HCT116 (cell line): ENCODE measurements at regions not wholly inside any gene's neighbourhood (a gene's known extent, or its start where the extent isn't known, plus 50 kb on each side); places are given as distances from the start of the nearest gene placed in this dataset.

Experiments
- ATAC-seq: fragments of 200-7000 bp; cut with Tn5 transposase; 2 replicates; pipeline ENCODE4 v1.9.1; 2020; ENCODE audit warnings: mild to moderate bottlenecking, moderate library complexity
- BruUV-seq: library from RNA; stranded (reverse); fragments of 400-500 nt; replicated peaks from 2 replicates; lab custom pipeline; 2021; lab: Mats Ljungman, UMichigan
- CTCF ChIA-PET: fragments of 300-600 bp; sonication (Branson Sonifier 250); formaldehyde crosslinking; loops from one replicate; lab custom pipeline; 2021; ENCODE audit warnings: antibody characterized with exemption; lab: Charles Lee
- POLR2A ChIA-PET: fragments of 300-600, 350-600 bp; sonication (Branson Sonifier 250); formaldehyde crosslinking; loops from one replicate; lab custom pipeline; 2021; ENCODE audit warnings: antibody characterized with exemption; lab: Charles Lee
- RAD21 ChIA-PET, 2 experiments: fragments of 300-600 bp; sonication (Branson Sonifier 250); formaldehyde crosslinking; loops; one replicate each; lab custom pipeline; 2023; ENCODE audit warnings: low total read pairs in 2 of 2; ENCODE audit not compliant: uncharacterized antibody in 2 of 2, unreplicated experiment in 2 of 2, low non-redundant PET in 1 of 2; lab: Charles Lee
- DNase-seq: peaks from one replicate; pipeline ENCODE4 v3.0.0-alpha.2; 2010; ENCODE audit warnings: low read depth, low spot score
- H2AFZ ChIP-seq: fragments of 200-600 bp; shearing (Covaris generic), sonication (generic); 2 replicates; pipeline ENCODE4 v1.6.1; 2017; ENCODE audit warnings: low read depth, mixed run types, mixed read lengths, antibody characterized with exemption, low read length; ENCODE audit not compliant: poor library complexity, severe bottlenecking
- H3K27ac ChIP-seq: 2 replicates; pipeline ENCODE4 v1.5.1; 2012; ENCODE audit warnings: low read depth, low read length
- H3K27me3 ChIP-seq: fragments of 200-600 bp; sonication (generic); 2 replicates; pipeline ENCODE4 v1.6.1; 2016; ENCODE audit warnings: mixed run types, low read length, mixed read lengths; ENCODE audit not compliant: insufficient read depth
- H3K36me3 ChIP-seq, 2 experiments: fragments of 200-500 bp in 1 of 2; fragments of 200-600 bp in 1 of 2; sonication (Bioruptor generic) in 1 of 2; sonication (generic) in 1 of 2; 2 replicates each; pipeline versions ENCODE4 v1.5.1 to v1.6.1; 2014 to 2016; ENCODE audit warnings: low read length in 2 of 2, inconsistent platforms in 1 of 2, mixed read lengths in 1 of 2, mixed run types in 1 of 2; ENCODE audit not compliant: insufficient read depth in 2 of 2, control insufficient read depth in 1 of 2
- H3K4me1 ChIP-seq, 2 experiments: fragments of 200-600 bp in 1 of 2; sonication (generic) in 1 of 2; 2 replicates each; pipeline versions ENCODE4 v1.5.1 to v1.6.1; 2012 to 2017; ENCODE audit warnings: low read length in 2 of 2, inconsistent platforms in 1 of 2, mild to moderate bottlenecking in 1 of 2, mixed read lengths in 1 of 2, mixed run types in 1 of 2, moderate library complexity in 1 of 2; ENCODE audit not compliant: insufficient read depth in 2 of 2, control insufficient read depth in 1 of 2
- H3K4me2 ChIP-seq: fragments of 200-600 bp; sonication (generic); 2 replicates; pipeline ENCODE4 v1.6.1; 2017; ENCODE audit warnings: mixed run types, low read length, mixed read lengths
- H3K4me3 ChIP-seq, 2 experiments: fragments of 200-600 bp in 1 of 2; sonication (generic) in 1 of 2; replicated peaks in 1 of 2; 2 replicates each; pipeline ENCODE4 v1.5.1; 2011 to 2016; ENCODE audit warnings: low read length in 2 of 2, control low read depth in 1 of 2, low read depth in 1 of 2, mild to moderate bottlenecking in 1 of 2, mixed read lengths in 1 of 2, mixed run types in 1 of 2
- H3K79me2 ChIP-seq: fragments of 200-600 bp; sonication (generic); 2 replicates; pipeline ENCODE4 v1.6.1; 2017; ENCODE audit warnings: mild to moderate bottlenecking, mixed run types, low read length, moderate library complexity, mixed read lengths; ENCODE audit not compliant: insufficient read depth
- H3K9ac ChIP-seq: fragments of 200-600 bp; sonication (generic); 2 replicates; pipeline ENCODE4 v1.6.1; 2016; ENCODE audit warnings: low read length, mixed read lengths
- H3K9me2 ChIP-seq: fragments of 200-600 bp; sonication (generic), shearing (Covaris generic); 2 replicates; pipeline ENCODE4 v1.6.1; 2017; ENCODE audit warnings: mixed run types, mild to moderate bottlenecking, moderate library complexity; ENCODE audit not compliant: insufficient read depth
- H3K9me3 ChIP-seq, 2 experiments: fragments of 200-500 bp in 1 of 2; fragments of 200-600 bp in 1 of 2; sonication (Bioruptor generic) in 1 of 2; sonication (generic) in 1 of 2; 2 replicates each; pipeline ENCODE4 v1.6.1; 2014 to 2017; ENCODE audit warnings: low read length in 2 of 2, mixed read lengths in 2 of 2, inconsistent platforms in 1 of 2, low read depth in 1 of 2, mild to moderate bottlenecking in 1 of 2, mixed run types in 1 of 2, moderate library complexity in 1 of 2; ENCODE audit not compliant: control insufficient read depth in 1 of 2, insufficient read depth in 1 of 2
- H4K20me1 ChIP-seq: fragments of 200-600 bp; sonication (generic), shearing (Covaris generic); 2 replicates; pipeline ENCODE4 v1.6.1; 2017; ENCODE audit warnings: mixed run types, mild to moderate bottlenecking, moderate library complexity; ENCODE audit not compliant: insufficient read depth
- ATF3 ChIP-seq: IDR thresholded peaks from 2 replicates; pipeline ENCODE4 v1.6.1; 2012
- CBX3 ChIP-seq: IDR thresholded peaks from 2 replicates; pipeline ENCODE4 v1.6.1; 2012; ENCODE audit warnings: low read depth
- CEBPB ChIP-seq: IDR thresholded peaks from 2 replicates; pipeline ENCODE4 v1.6.1; 2012; ENCODE audit warnings: low read depth
- CTCF ChIP-seq, 3 experiments: fragments of 200-600 bp in 1 of 3; sonication (generic) in 1 of 3; IDR thresholded peaks in 2 of 3; conservative IDR thresholded peaks in 1 of 3; 2 replicates each; pipeline ENCODE4 v1.5.1; 2012 to 2017; ENCODE audit warnings: low read depth in 2 of 3, low read length in 2 of 3, antibody characterized with exemption in 1 of 3, borderline replicate concordance in 1 of 3, control low read depth in 1 of 3, mild to moderate bottlenecking in 1 of 3, mixed read lengths in 1 of 3, mixed run types in 1 of 3, moderate library complexity in 1 of 3; ENCODE audit not compliant: insufficient read depth in 1 of 3
- EGR1 ChIP-seq: IDR thresholded peaks from 2 replicates; pipeline ENCODE4 v1.6.1; 2012; ENCODE audit warnings: low read depth
- EZH2 ChIP-seq: fragments of 200-600 bp; sonication (generic); IDR thresholded peaks from 2 replicates; pipeline ENCODE4 v1.6.1; 2017; ENCODE audit warnings: antibody characterized with exemption, mixed run types
- FOSL1 ChIP-seq: IDR thresholded peaks from 2 replicates; pipeline ENCODE4 v1.6.1; 2012; ENCODE audit warnings: low read depth
- JUND ChIP-seq: IDR thresholded peaks from 2 replicates; pipeline ENCODE4 v1.6.1; 2012
- MAX ChIP-seq: IDR thresholded peaks from 2 replicates; pipeline ENCODE4 v1.6.1; 2012
- POLR2A ChIP-seq: IDR thresholded peaks from 2 replicates; pipeline ENCODE4 v1.7.0; 2011; ENCODE audit warnings: borderline replicate concordance; ENCODE audit not compliant: insufficient read depth, insufficient read length; ENCODE audit errors: extremely low read depth
- POLR2AphosphoS5 ChIP-seq: IDR thresholded peaks from 2 replicates; pipeline ENCODE4 v1.6.1; 2011; ENCODE audit warnings: mild to moderate bottlenecking, low read depth, low read length, moderate library complexity
- RAD21 ChIP-seq: IDR thresholded peaks from 2 replicates; pipeline ENCODE4 v1.6.1; 2012; ENCODE audit warnings: low read depth, mild to moderate bottlenecking
- SIN3A ChIP-seq: IDR thresholded peaks from 2 replicates; pipeline ENCODE4 v1.6.1; 2012; ENCODE audit warnings: low read depth
- SP1 ChIP-seq: IDR thresholded peaks from 2 replicates; pipeline ENCODE4 v1.6.1; 2012; ENCODE audit warnings: low read depth
- SRF ChIP-seq: IDR thresholded peaks from 2 replicates; pipeline ENCODE4 v1.6.1; 2012; ENCODE audit warnings: low read depth
- ZBTB33 ChIP-seq: IDR thresholded peaks from 2 replicates; pipeline ENCODE4 v1.6.1; 2011; ENCODE audit warnings: mild to moderate bottlenecking, low read length, moderate library complexity; ENCODE audit not compliant: insufficient replicate concordance; ENCODE audit errors: extremely low read depth
- ZFX ChIP-seq: fragments of 450-650 bp; IDR thresholded peaks from 2 replicates; pipeline ENCODE4 v1.6.1; 2017
- ZNF274 ChIP-seq: fragments of 200-500 bp; sonication (Bioruptor generic); IDR thresholded peaks from 2 replicates; pipeline ENCODE4 v1.6.1; 2014; ENCODE audit warnings: mild to moderate bottlenecking, low read depth, low read length, inconsistent platforms
- intact Hi-C: fragments of 100-400 bp; cut with micrococcal nuclease; formaldehyde crosslinking; loops from 2 replicates; pipeline ENCODE4 v1.10.0; 2022

- DNase-seq = no peak
- Histone ChIP-seq H3K79me2 (no peaks in the 10 kb centered on the region), H3K36me3 (no peaks in the 10 kb centered on the region), H3K9me2 (no peaks in the 10 kb centered on the region), H3K4me1 (peaks cover 10 to 14% of the 10 kb centered on the region in 2 experiments; a peak in 3 of 4 replicates), H3K4me2 (no peak overlapping the region), H4K20me1 (no peaks in the 10 kb centered on the region), H3K9me3 (no peaks in the 10 kb centered on the region; a peak in 1 of 4 replicates), H3K4me3 (no peak overlapping the region), H2AFZ (no peak overlapping the region), H3K9ac (no peak overlapping the region), H3K27me3 (no peaks in the 10 kb centered on the region), H3K27ac (no peak overlapping the region)
- RAD21 ChIA-PET = no interaction called here
- BruUV-seq = no TSS peak
- POLR2A ChIA-PET = no interaction called here
- CTCF ChIA-PET = no interaction called here
- TF ChIP-seq MAX (no peak), RAD21 (no peak), EZH2 (no peak), ZNF274 (no peak), CBX3 (no peak), EGR1 (no peak), ATF3 (no peak), JUND (no peak), CEBPB (no peak), SP1 (no peak), POLR2A (no peak), FOSL1 (no peak), ZFX (no peak), SRF (no peak), CTCF (IDR thresholded peaks at IDR 0.05 in 2 of 3, conservative IDR thresholded peaks at IDR 0.05 in 1 of 3; ENCODE audit: borderline replicate concordance in 1 of 3, insufficient read depth in 1 of 3, low read depth in 2 of 3, low read length in 2 of 3) (no peak), SIN3A (no peak), POLR2AphosphoS5 (no peak), ZBTB33 (no peak)
- intact Hi-C loops = no loop called here
- ATAC-seq = no peak
Measured at GRCh38 chr21:14740116-14740515, 194.0 kb upstream of the SAMSN1 start.
